ENCODE measurements at regions not wholly inside any gene's neighbourhood (a gene's known extent, or its start where the extent isn't known, plus 50 kb on each side); places are given as distances from the start of the nearest gene placed in this dataset.
"Not testable (repeated sequence)": the region's sequence is repeated elsewhere in the genome, so short reads cannot be mapped to it uniquely, and the experiment has no call there.

GRCh38 chr10:52597189-52597863 lies 175.3 kb downstream of the MBL2 start:
- Histone ChIP-seq H2AFZ (ENCODE audit: low read length) (no peak overlapping the region), H3K9ac (ENCODE audit: low read length) (no peak overlapping the region), H4K20me1 (ENCODE audit: insufficient read depth, low read length) (no peaks in the 10 kb centered on the region), H3K4me1 (ENCODE audit: insufficient read depth, low read length, severe bottlenecking) (no peaks in the 10 kb centered on the region), H3K79me2 (ENCODE audit: insufficient read depth, low read length) (no peaks in the 10 kb centered on the region), H3K4me3 (ENCODE audit: low read depth, low read length, poor library complexity, severe bottlenecking) (no peak overlapping the region), H3K36me3 (ENCODE audit: insufficient read depth, low read length) (no peaks in the 10 kb centered on the region), H3K27me3 (ENCODE audit: insufficient read depth, low read length) (no peaks in the 10 kb centered on the region), H3K9me2 (ENCODE audit: low read depth, low read length) (no peaks in the 10 kb centered on the region), H3K27ac (ENCODE audit: low read depth, low read length, poor library complexity, severe bottlenecking) (no peak overlapping the region), H3K4me2 (ENCODE audit: low read length) (no peak overlapping the region), H3F3A (ENCODE audit: insufficient read depth, low read length) (no peaks in the 10 kb centered on the region), H3K9me3 (ENCODE audit: low read length) (no peaks in the 10 kb centered on the region)
- TF ChIP-seq EZH2 (IDR thresholded peaks at IDR 0.05; ENCODE audit: borderline replicate concordance, low read length), result no peak
- TF ChIP-seq, protein P1, sequence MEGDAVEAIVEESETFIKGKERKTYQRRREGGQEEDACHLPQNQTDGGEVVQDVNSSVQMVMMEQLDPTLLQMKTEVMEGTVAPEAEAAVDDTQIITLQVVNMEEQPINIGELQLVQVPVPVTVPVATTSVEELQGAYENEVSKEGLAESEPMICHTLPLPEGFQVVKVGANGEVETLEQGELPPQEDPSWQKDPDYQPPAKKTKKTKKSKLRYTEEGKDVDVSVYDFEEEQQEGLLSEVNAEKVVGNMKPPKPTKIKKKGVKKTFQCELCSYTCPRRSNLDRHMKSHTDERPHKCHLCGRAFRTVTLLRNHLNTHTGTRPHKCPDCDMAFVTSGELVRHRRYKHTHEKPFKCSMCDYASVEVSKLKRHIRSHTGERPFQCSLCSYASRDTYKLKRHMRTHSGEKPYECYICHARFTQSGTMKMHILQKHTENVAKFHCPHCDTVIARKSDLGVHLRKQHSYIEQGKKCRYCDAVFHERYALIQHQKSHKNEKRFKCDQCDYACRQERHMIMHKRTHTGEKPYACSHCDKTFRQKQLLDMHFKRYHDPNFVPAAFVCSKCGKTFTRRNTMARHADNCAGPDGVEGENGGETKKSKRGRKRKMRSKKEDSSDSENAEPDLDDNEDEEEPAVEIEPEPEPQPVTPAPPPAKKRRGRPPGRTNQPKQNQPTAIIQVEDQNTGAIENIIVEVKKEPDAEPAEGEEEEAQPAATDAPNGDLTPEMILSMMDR (IDR thresholded peaks at IDR 0.05; ENCODE audit: low read length), result no peak

DNA sequence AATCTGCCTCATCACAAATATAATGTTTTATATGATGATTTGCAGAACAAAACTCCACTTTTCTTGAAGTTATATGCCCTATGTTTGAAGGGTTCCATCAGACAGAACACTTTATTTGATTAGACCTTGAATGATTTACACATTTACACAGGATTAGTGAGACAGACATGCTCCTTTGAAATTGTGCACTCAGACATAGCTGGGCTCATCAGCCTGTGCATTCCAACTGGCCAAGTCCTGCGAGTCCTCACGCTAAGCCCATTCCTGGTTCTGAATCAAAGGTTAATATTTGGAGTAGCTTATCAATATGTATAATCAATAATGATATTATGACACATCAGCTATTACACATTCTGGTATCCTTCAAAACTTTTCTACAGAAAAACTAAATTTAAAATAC lies 173.6 kb downstream of the MBL2 start:
- no peak overlapping the region for H2AFZ ChIP-seq (ENCODE audit: low read length)
- no peak overlapping the region for H3K4me2 ChIP-seq (ENCODE audit: low read length)
- no peaks in the 10 kb centered on the region for H3F3A ChIP-seq (ENCODE audit: insufficient read depth, low read length)
- H3K4me1 ChIP-seq (ENCODE audit: insufficient read depth, low read length, severe bottlenecking), result no peaks in the 10 kb centered on the region
- H3K9me3 ChIP-seq (ENCODE audit: low read length), result no peaks in the 10 kb centered on the region
- H3K36me3 ChIP-seq (ENCODE audit: insufficient read depth, low read length), result no peaks in the 10 kb centered on the region
- H3K79me2 ChIP-seq (ENCODE audit: insufficient read depth, low read length), result no peaks in the 10 kb centered on the region
- no peak overlapping the region for H3K4me3 ChIP-seq (ENCODE audit: low read depth, low read length, poor library complexity, severe bottlenecking)
- no peak overlapping the region for H3K27ac ChIP-seq (ENCODE audit: low read depth, low read length, poor library complexity, severe bottlenecking)
- no peaks in the 10 kb centered on the region for H4K20me1 ChIP-seq (ENCODE audit: insufficient read depth, low read length)
- H3K9me2 ChIP-seq (ENCODE audit: low read depth, low read length), result no peaks in the 10 kb centered on the region
- H3K27me3 ChIP-seq (ENCODE audit: insufficient read depth, low read length), result no peaks in the 10 kb centered on the region
- H3K9ac ChIP-seq (ENCODE audit: low read length), result no peak overlapping the region
- TF ChIP-seq, protein P1 (IDR thresholded peaks at IDR 0.05; ENCODE audit: low read length), result no peak
- no peak for TF ChIP-seq EZH2 (IDR thresholded peaks at IDR 0.05; ENCODE audit: borderline replicate concordance, low read length)

GRCh38 chr10:52599551-52600200 lies 172.9 kb downstream of the MBL2 start:
- TF ChIP-seq EZH2 (IDR thresholded peaks at IDR 0.05; ENCODE audit: borderline replicate concordance, low read length), result no peak
- TF ChIP-seq, protein P1 (IDR thresholded peaks at IDR 0.05; ENCODE audit: low read length), result no peak
- Histone ChIP-seq H2AFZ (ENCODE audit: low read length) (no peak overlapping the region), H4K20me1 (ENCODE audit: insufficient read depth, low read length) (no peaks in the 10 kb centered on the region), H3K4me2 (ENCODE audit: low read length) (no peak overlapping the region), H3K4me3 (ENCODE audit: low read depth, low read length, poor library complexity, severe bottlenecking) (no peak overlapping the region), H3K27me3 (ENCODE audit: insufficient read depth, low read length) (no peaks in the 10 kb centered on the region), H3K9ac (ENCODE audit: low read length) (no peak overlapping the region), H3K27ac (ENCODE audit: low read depth, low read length, poor library complexity, severe bottlenecking) (no peak overlapping the region), H3K9me2 (ENCODE audit: low read depth, low read length) (no peaks in the 10 kb centered on the region), H3K79me2 (ENCODE audit: insufficient read depth, low read length) (no peaks in the 10 kb centered on the region), H3K4me1 (ENCODE audit: insufficient read depth, low read length, severe bottlenecking) (no peaks in the 10 kb centered on the region), H3K36me3 (ENCODE audit: insufficient read depth, low read length) (no peaks in the 10 kb centered on the region), H3F3A (ENCODE audit: insufficient read depth, low read length) (no peaks in the 10 kb centered on the region), H3K9me3 (ENCODE audit: low read length) (no peaks in the 10 kb centered on the region)

DNA sequence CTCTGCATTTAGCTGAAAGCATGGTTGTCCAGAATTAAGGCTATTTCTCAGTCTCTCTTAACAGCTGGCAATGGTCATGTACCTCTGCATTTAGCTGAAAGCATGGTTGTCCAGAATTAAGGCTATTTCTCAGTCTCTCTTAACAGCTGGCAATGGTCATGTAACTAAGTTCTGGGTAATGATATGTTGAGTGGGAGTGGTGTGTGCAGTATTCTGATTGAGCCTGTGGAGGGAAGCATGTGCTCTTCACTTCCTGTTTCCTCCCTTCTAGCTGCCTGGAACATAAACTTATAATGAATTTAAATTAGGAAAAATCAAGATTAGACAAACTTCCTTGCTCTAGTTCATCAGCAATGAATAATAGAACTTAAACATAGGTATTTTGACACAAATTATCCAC lies 168.5 kb downstream of the MBL2 start:
- H3K27ac ChIP-seq (ENCODE audit: low read depth, low read length, poor library complexity, severe bottlenecking); H3K27me3 ChIP-seq (ENCODE audit: insufficient read depth, low read length); H3K9me2 ChIP-seq (ENCODE audit: low read depth, low read length); H3K79me2 ChIP-seq (ENCODE audit: insufficient read depth, low read length); H3K9ac ChIP-seq (ENCODE audit: low read length); H2AFZ ChIP-seq (ENCODE audit: low read length); H3K4me2 ChIP-seq (ENCODE audit: low read length); H3K4me3 ChIP-seq (ENCODE audit: low read depth, low read length, poor library complexity, severe bottlenecking); H3F3A ChIP-seq (ENCODE audit: insufficient read depth, low read length); H3K36me3 ChIP-seq (ENCODE audit: insufficient read depth, low read length); H3K4me1 ChIP-seq (ENCODE audit: insufficient read depth, low read length, severe bottlenecking); H4K20me1 ChIP-seq (ENCODE audit: insufficient read depth, low read length); H3K9me3 ChIP-seq (ENCODE audit: low read length): not testable (repeated sequence)
